ENCODE measurements at regions not wholly inside any gene's neighbourhood (a gene's known extent, or its start where the extent isn't known, plus 50 kb on each side); places are given as distances from the start of the nearest gene placed in this dataset.

DNA sequence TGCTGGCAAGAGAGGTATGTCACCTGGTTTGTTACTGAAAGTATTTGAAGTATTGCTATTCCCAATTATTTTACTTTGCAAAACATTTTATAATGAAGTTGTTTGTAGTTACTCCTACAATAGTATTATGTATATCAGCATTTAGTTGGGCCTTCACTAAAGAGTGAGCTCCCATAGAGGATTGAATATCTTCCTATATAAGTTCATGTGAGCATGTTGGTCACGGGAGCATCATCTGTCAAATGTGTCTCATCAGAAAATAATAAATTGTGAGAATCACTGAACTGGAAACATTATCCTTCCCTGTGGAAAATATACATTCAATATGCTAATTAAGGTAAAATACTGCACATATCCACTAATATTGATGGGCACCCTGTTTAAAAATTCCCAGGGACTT, 360.1 kb upstream of the ADGRL3 start:
- Histone ChIP-seq H3K27me3 (ENCODE audit: control insufficient read depth, insufficient read depth, low read length) (no peaks in the 10 kb centered on the region), H3K4me3 (ENCODE audit: insufficient read depth, low read depth, low read length) (no peak overlapping the region), H3K36me3 (replicated peaks; ENCODE audit: control insufficient read depth, insufficient read depth, low read length) (no peaks in the 10 kb centered on the region)
- no peak for DNase-seq

DNA sequence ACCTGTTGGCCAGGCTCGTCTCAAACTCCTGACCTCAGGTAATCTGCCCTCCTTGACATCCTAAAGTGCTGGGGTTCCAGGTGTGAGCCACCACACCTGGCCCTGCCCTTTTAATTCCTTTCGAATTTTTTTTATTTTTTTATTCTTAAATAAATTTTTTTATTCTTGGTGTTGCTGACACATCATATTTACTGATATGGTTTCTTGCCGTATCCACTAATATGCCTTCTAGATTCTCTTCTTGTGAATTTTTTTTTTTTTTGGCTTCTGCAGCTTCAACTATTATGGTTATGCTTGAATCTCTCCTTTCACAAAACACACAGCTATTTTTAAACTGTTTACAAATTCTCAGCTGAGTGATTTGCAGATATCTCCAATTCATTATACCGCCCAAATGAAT, 353.4 kb upstream of the ADGRL3 start:
- no peaks in the 10 kb centered on the region for H3K36me3 ChIP-seq (replicated peaks; ENCODE audit: control insufficient read depth, insufficient read depth, low read length)
- no peaks in the 10 kb centered on the region for H3K27me3 ChIP-seq (ENCODE audit: control insufficient read depth, insufficient read depth, low read length)
- no peak overlapping the region for H3K4me3 ChIP-seq (ENCODE audit: insufficient read depth, low read depth, low read length)
- no peak for DNase-seq

DNA sequence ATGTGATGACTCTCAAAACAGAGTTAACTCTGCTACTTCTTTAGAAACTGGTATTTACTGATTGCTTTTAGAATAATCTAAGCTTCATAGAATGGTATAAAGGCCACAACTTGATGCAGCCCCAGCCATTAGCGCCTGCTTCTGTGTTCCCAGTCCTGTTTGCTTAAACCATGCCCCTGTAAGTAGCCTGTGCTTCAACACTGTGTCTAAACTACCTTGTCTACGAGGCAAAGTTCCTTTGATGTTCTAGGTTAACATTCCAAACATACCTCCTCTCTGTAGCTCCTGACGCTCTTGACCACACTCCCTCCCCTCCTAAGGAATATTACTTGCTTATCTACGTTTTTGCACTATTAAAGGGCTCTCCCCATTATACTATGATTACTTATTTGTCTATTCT, 352.5 kb upstream of the ADGRL3 start:
- no peak overlapping the region for H3K4me3 ChIP-seq (ENCODE audit: insufficient read depth, low read depth, low read length)
- no peaks in the 10 kb centered on the region for H3K36me3 ChIP-seq (replicated peaks; ENCODE audit: control insufficient read depth, insufficient read depth, low read length)
- no peaks in the 10 kb centered on the region for H3K27me3 ChIP-seq (ENCODE audit: control insufficient read depth, insufficient read depth, low read length)
- DNase-seq = no peak

DNA sequence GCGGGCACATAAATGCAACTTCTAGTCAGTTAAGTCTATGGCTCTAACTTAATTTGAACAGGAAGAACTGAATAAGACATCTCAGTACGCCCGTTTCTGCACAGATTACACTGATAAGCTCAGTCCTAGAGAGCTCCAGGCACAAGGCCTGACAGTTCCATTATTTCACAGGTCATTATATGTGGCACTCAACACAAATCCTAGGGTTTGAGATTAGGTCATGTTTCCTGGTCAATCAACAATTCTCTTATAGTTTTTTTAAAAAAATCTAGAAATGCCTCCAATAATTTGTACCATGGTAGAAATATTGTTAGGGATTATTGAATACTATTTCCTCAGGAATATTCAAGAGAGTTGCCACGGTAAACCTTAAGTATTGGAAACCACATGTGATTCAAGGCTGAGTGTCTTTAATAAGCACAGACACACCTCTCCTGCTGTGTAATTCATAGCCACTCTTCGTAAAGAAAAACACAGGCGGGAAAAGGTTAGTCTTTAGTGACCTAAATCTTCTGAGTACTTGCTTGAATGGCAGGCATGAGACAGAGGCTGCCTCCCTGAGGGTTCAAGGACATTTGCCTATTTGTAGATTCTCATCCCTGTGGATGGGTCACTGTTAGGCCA, 342.9 kb upstream of the ADGRL3 start:
- Histone ChIP-seq H3K4me3 (ENCODE audit: insufficient read depth, low read depth, low read length) (no peak overlapping the region), H3K27me3 (ENCODE audit: control insufficient read depth, insufficient read depth, low read length) (no peaks in the 10 kb centered on the region), H3K36me3 (replicated peaks; ENCODE audit: control insufficient read depth, insufficient read depth, low read length) (no peaks in the 10 kb centered on the region)
- no peak for DNase-seq

DNA sequence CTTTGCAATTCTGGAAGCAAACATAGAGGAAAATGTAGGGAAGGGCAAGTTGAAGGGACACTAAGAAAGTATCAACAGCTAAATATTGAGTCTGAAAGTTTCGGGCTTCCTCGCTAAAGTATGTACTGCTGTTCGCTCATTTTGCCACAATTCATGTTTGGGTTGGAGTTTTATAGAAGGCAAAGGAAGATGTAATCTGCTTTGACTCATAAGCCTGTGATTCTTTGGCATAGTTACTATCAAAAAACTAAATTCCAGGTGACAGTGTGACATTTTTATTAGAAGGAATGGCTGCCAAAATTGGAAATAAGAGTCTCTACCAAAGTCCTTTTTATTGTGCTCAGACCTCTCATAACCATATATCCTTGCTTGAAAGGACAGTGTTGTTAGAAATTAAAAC, 336.7 kb upstream of the ADGRL3 start:
- Histone ChIP-seq H3K36me3 (replicated peaks; ENCODE audit: control insufficient read depth, insufficient read depth, low read length) (no peaks in the 10 kb centered on the region), H3K27me3 (ENCODE audit: control insufficient read depth, insufficient read depth, low read length) (no peaks in the 10 kb centered on the region), H3K4me3 (ENCODE audit: insufficient read depth, low read depth, low read length) (no peak overlapping the region)
- no peak for DNase-seq

DNA sequence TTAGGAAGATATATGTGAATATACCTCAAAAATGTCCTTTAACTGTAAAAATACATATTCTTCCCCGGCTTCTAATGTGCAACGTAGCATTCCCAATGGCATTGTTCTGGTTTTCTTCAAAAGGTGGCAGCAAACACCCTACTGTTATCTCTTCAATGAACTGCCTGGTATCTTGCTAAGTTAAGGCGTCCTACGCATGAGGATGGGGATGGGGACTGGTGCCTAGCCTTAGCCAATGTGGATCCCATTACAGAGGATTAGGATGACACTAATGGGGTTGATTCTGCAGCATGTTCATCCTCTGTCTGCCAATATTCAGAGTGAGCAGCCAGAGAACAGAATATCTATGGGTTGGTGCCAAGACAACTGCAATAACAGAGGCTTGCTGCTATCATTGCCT, 334.9 kb upstream of the ADGRL3 start:
- peak; percentile 18 for DNase-seq

DNA sequence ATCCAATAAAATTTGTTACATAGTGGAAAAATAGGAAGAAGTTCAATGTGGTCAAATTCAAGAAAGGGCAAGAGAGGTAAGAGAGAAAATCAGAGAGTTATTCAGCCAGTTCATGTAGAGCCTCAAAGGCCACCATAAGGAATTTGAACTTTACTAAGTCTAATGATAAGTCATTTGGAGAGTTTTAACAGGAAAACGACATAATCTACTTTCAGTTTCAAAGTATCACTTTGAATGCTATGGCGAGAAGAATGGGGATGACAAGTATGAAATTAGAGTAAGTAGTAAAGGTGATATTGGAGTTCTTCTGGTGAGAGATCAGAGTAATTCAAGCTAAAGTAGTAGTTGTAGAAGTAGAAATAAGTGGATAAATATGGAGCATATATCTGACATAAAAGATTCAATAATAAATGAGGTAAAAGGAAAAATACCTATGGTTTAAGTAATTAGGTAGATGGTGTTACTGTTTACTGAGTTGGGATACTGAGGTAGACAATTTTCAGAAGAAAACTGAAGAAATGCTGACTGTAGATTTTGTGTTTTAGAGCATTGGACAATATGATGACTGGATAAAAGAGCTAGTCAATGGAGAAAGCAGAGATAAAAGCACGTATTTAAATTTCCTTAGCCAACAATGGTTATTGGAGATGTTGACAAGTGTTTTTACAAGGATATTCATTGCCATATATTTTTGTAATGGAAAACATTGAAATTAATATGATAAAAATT, 331.7 kb upstream of the ADGRL3 start:
- H3K36me3 ChIP-seq (replicated peaks; ENCODE audit: control insufficient read depth, insufficient read depth, low read length) = no peaks in the 10 kb centered on the region
- no peak for DNase-seq

More for the DNA sequence above, 334.9 kb upstream of the ADGRL3 start:
- H3K36me3 ChIP-seq (replicated peaks; ENCODE audit: control insufficient read depth, insufficient read depth, low read length) = no peaks in the 10 kb centered on the region
- H3K4me3 ChIP-seq (ENCODE audit: insufficient read depth, low read depth, low read length) = no peak overlapping the region
- no peaks in the 10 kb centered on the region for H3K27me3 ChIP-seq (ENCODE audit: control insufficient read depth, insufficient read depth, low read length)

DNA sequence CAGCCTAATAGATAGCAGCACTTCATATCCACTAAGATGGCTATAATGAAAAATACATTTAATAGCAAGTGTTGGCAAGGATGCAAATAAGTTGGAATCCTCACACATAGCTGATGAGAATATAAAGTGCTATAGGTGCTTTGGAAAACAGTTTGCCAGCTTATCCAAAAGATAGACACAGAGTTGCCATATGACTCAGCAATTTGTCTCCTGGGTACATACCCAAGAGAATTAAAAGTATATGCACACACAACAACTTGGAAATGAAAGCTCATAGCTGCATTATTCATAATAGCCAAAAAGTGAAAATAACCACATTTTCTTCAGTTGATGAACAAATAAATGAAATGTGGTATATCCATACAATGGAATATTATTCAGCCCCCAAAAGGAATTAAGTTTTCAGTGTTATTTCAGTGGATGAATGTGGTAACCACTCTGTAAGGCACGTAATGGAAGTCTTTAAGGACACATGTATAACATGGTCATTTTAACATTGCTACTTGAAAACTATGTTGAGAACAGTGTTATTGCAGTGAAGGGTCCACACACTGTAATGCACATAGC, 320.9 kb upstream of the ADGRL3 start:
- no peak for DNase-seq
- Histone ChIP-seq H3K27me3 (ENCODE audit: control insufficient read depth, insufficient read depth, low read length) (no peaks in the 10 kb centered on the region), H3K4me3 (ENCODE audit: insufficient read depth, low read depth, low read length) (no peak overlapping the region), H3K36me3 (replicated peaks; ENCODE audit: control insufficient read depth, insufficient read depth, low read length) (no peaks in the 10 kb centered on the region)

More for the DNA sequence above, 331.7 kb upstream of the ADGRL3 start:
- Histone ChIP-seq H3K27me3 (ENCODE audit: control insufficient read depth, insufficient read depth, low read length) (no peaks in the 10 kb centered on the region), H3K4me3 (ENCODE audit: insufficient read depth, low read depth, low read length) (no peak overlapping the region)

DNA sequence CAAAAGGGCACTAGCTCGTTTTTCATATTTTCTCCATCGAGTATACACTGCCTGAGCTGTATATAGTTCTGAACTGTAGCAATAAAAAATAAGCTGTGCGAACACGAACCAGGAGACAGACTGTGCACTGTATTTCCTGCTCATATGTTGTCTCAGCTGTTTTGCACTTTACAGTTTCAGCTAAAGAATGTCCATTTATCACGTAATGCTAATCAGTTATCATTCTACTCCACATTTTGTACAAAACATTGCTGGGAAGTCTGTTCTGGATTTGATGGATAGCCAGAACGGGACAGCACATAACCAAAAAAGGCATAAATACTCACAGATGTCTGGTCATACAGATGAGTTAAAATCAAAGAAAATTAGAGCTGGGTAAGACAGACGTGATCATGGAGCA, 315.5 kb upstream of the ADGRL3 start:
- no peaks in the 10 kb centered on the region for H3K36me3 ChIP-seq (replicated peaks; ENCODE audit: control insufficient read depth, insufficient read depth, low read length)
- no peaks in the 10 kb centered on the region for H3K27me3 ChIP-seq (ENCODE audit: control insufficient read depth, insufficient read depth, low read length)
- no peak overlapping the region for H3K4me3 ChIP-seq (ENCODE audit: insufficient read depth, low read depth, low read length)
- DNase-seq = no peak

DNA sequence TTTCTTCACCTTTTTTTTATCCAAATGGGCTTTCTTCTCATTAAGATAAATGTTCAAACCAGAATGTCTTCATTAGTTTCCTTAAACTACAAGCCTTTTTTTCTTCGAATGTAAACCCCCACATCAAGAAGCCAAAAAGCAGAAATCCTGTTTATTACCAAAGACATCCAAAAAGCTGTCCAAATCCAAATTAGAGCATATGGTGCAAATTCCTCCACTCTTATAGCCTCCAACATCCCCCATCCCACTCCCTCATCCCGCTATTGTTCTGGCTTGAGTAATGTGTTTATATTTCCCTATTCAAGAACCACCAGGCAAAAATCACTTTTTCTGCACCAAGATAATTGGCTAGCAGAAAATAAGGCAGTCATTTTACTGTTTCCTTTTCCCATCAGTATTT, 315.1 kb upstream of the ADGRL3 start:
- no peaks in the 10 kb centered on the region for H3K27me3 ChIP-seq (ENCODE audit: control insufficient read depth, insufficient read depth, low read length)
- DNase-seq = no peak
- no peaks in the 10 kb centered on the region for H3K36me3 ChIP-seq (replicated peaks; ENCODE audit: control insufficient read depth, insufficient read depth, low read length)
- H3K4me3 ChIP-seq (ENCODE audit: insufficient read depth, low read depth, low read length) = no peak overlapping the region

DNA sequence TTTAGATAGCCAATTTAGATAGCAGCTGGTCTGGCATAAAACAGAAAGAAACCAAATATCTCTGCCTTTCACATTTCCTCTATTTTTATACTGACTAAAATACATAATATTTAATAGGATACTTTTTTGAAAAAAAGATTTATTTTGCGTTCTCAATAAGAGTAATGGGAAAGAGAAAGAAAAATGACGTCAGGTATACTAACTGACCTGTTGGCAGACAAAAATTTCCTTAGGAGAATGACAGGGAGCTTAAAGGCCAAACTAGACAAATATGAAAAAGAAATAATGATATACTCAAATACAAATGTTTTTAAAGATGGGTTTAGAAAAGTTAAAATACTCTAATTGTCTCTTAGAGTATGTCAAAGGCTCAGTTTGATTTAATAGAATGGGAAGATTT, 309.4 kb upstream of the ADGRL3 start:
- Histone ChIP-seq H3K27me3 (ENCODE audit: control insufficient read depth, insufficient read depth, low read length) (no peaks in the 10 kb centered on the region), H3K36me3 (replicated peaks; ENCODE audit: control insufficient read depth, insufficient read depth, low read length) (no peaks in the 10 kb centered on the region), H3K4me3 (ENCODE audit: insufficient read depth, low read depth, low read length) (no peak overlapping the region)
- no peak for DNase-seq

DNA sequence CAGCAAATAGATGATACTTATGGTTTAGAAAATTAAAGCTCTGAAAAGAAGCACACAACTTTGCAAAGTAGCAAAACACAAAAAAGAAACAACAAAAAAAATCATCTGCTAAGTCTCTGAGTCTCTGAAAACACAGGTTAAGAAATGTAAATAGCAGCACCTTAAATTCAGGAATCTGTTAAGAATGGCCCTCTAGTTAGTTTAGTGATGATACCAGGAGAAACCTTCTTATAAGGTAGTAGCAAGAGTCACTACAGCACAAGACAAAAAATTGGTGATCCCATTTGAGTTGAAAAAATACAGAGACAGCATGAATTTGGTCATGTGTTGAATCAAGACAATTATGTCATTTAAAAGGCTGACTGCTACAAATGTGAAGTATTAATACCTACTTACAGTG, 308.2 kb upstream of the ADGRL3 start:
- Histone ChIP-seq H3K36me3 (replicated peaks; ENCODE audit: control insufficient read depth, insufficient read depth, low read length) (no peaks in the 10 kb centered on the region), H3K27me3 (ENCODE audit: control insufficient read depth, insufficient read depth, low read length) (no peaks in the 10 kb centered on the region), H3K4me3 (ENCODE audit: insufficient read depth, low read depth, low read length) (no peak overlapping the region)
- DNase-seq = no peak

DNA sequence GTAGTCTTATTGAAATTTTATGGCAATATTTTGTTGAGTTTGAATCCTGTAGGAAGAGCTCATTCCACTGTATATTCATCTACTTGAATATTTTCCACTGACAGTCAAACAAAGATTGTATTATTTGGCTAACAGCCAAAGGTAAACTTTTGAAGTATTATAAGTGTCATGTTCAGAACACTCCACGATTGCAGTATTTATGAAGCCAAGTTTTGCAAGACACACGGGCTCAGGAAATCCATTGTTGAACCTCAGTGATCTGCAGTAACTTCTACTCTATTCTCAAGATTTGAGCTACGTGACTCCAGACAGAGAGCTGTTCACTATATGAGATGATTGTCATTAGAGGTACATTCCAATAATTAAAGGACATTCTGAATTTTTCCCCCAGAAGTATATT, 302.7 kb upstream of the ADGRL3 start:
- no peak overlapping the region for H3K4me3 ChIP-seq (ENCODE audit: insufficient read depth, low read depth, low read length)

DNA sequence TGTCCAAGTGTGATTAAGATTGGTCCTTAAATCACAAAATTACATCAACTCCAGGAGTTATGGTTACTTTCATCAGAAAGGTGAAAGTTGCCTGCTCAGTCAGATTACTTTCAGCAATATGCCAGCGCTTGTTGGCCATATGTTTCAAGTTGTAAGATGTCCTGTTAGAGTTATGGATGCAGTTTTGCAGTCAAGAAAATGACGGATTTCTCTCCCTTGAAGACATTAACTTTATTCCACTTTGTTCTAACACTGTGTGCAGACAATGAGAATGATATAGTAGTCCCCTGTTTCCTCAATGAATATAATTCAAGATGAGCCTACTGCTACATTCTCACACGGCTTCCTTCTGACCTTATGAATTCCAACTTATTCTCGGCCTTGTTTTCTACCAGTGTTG, 295.0 kb upstream of the ADGRL3 start:
- no peak overlapping the region for H3K4me3 ChIP-seq (ENCODE audit: insufficient read depth, low read depth, low read length)
- DNase-seq = no peak
- H3K36me3 ChIP-seq (replicated peaks; ENCODE audit: control insufficient read depth, insufficient read depth, low read length) = no peaks in the 10 kb centered on the region
- no peaks in the 10 kb centered on the region for H3K27me3 ChIP-seq (ENCODE audit: control insufficient read depth, insufficient read depth, low read length)

More for the DNA sequence above, 302.7 kb upstream of the ADGRL3 start:
- Histone ChIP-seq H3K36me3 (replicated peaks; ENCODE audit: control insufficient read depth, insufficient read depth, low read length) (no peaks in the 10 kb centered on the region), H3K27me3 (ENCODE audit: control insufficient read depth, insufficient read depth, low read length) (no peaks in the 10 kb centered on the region)
- no peak for DNase-seq

DNA sequence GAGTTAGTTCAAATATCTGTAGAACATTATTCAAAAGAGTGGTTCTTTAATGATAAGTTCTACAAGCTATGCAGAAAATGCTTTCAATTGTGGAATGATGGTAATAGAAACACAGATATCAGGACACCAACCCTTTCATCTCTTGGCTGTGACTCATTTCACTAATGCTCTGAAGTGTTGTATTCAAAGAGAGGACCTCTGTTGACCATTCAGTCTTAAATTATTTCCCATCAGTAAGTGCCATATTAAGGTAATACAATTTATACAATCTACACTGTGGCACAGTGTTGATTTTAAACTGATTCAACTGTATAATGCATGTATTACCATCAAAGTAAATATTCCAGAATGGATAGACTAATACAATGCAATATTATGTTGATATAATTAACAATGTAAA, 289.0 kb upstream of the ADGRL3 start:
- no peaks in the 10 kb centered on the region for H3K36me3 ChIP-seq (replicated peaks; ENCODE audit: control insufficient read depth, insufficient read depth, low read length)
- H3K4me3 ChIP-seq (ENCODE audit: insufficient read depth, low read depth, low read length) = no peak overlapping the region
- no peaks in the 10 kb centered on the region for H3K27me3 ChIP-seq (ENCODE audit: control insufficient read depth, insufficient read depth, low read length)
- DNase-seq = no peak

All from H7 (cell line).